Endothelial cell of umbilical vein (primary cell): ENCODE measurements at regions not wholly inside any gene's neighbourhood (a gene's known extent, or its start where the extent isn't known, plus 50 kb on each side); places are given as distances from the start of the nearest gene placed in this dataset.

Source experiments
- BruUV-seq: library from RNA; stranded (reverse); fragments of 400-500 nt; replicated peaks from 2 replicates; lab custom pipeline; 2021; lab: Mats Ljungman, UMichigan
- CTCF ChIA-PET: fragments of 300-600, 350-600 bp; sonication (Branson Sonifier 250); formaldehyde crosslinking; loops from one replicate; lab custom pipeline; 2021; ENCODE audit warnings: antibody characterized with exemption, inconsistent platforms; lab: Charles Lee
- POLR2A ChIA-PET: fragments of 300-600, 350-600 bp; sonication (Branson Sonifier 250); formaldehyde crosslinking; loops from one replicate; lab custom pipeline; 2021; ENCODE audit warnings: antibody characterized with exemption, inconsistent platforms; lab: Charles Lee
- DNase-seq: peaks from one replicate; pipeline ENCODE4 v3.0.0-alpha.2; 2011; ENCODE audit warnings: low read depth, low spot score
- FAIRE-seq: peaks from 2 replicates; lab custom pipeline; 2011; peaks lifted over from hg19 to GRCh38; lab: Jason Lieb, UNC
- H2AFZ ChIP-seq: 2 replicates; pipeline ENCODE4 v1.6.0; 2012; ENCODE audit warnings: low read depth, low read length, control low read depth, inconsistent platforms
- H3K27ac ChIP-seq: 2 replicates; pipeline ENCODE4 v1.5.1; 2011; ENCODE audit warnings: low read depth, mild to moderate bottlenecking, control low read depth, low read length, moderate library complexity; ENCODE audit not compliant: insufficient read depth
- H3K27me3 ChIP-seq, 2 experiments: 2 replicates each; pipeline versions ENCODE4 v1.6.0 to v1.6.1; 2011; ENCODE audit warnings: low read length in 2 of 2, mixed read lengths in 1 of 2; ENCODE audit not compliant: control insufficient read depth in 2 of 2, insufficient read depth in 2 of 2
- H3K36me3 ChIP-seq, 2 experiments: 2 replicates in 1 of 2; 3 replicates in 1 of 2; pipeline ENCODE4 v1.5.1; 2011; ENCODE audit warnings: low read length in 2 of 2, mild to moderate bottlenecking in 1 of 2, moderate library complexity in 1 of 2; ENCODE audit not compliant: control insufficient read depth in 2 of 2, insufficient read depth in 2 of 2; ENCODE audit errors: extremely low read depth in 1 of 2
- H3K4me1 ChIP-seq: 3 replicates; pipeline ENCODE4 v1.5.1; 2011; ENCODE audit warnings: mild to moderate bottlenecking, low read length; ENCODE audit not compliant: control insufficient read depth, insufficient read depth; ENCODE audit errors: extremely low read depth
- H3K4me2 ChIP-seq: 2 replicates; pipeline ENCODE4 v1.6.1; 2011; ENCODE audit warnings: low read length, control low read depth, mixed read lengths; ENCODE audit not compliant: insufficient read depth
- H3K4me3 ChIP-seq, 3 experiments: fragments of 200-600 bp in 1 of 3; sonication (generic), shearing (Covaris generic) in 1 of 3; replicated peaks in 1 of 3; 2 replicates each; pipeline ENCODE4 v1.5.1; 2011 to 2016; ENCODE audit warnings: control low read depth in 3 of 3, low read length in 3 of 3, mild to moderate bottlenecking in 2 of 3, inconsistent platforms in 1 of 3, low read depth in 1 of 3, moderate library complexity in 1 of 3; ENCODE audit not compliant: insufficient read depth in 1 of 3
- H3K79me2 ChIP-seq: 2 replicates; pipeline ENCODE4 v1.6.0; 2012; ENCODE audit warnings: low read length, inconsistent platforms; ENCODE audit not compliant: control insufficient read depth, insufficient read depth
- H3K9ac ChIP-seq: replicated peaks from 2 replicates; pipeline ENCODE3; 2011; ENCODE audit warnings: low read length, control low read depth; ENCODE audit not compliant: insufficient read depth; ENCODE audit errors: extremely low read depth
- H3K9me1 ChIP-seq: replicated peaks from 3 replicates; pipeline ENCODE4 v1.6.0; 2011; ENCODE audit warnings: mild to moderate bottlenecking, low read length; ENCODE audit not compliant: control insufficient read depth, insufficient read depth; ENCODE audit errors: extremely low read depth
- H3K9me3 ChIP-seq: replicated peaks from 2 replicates; pipeline ENCODE4 v1.5.1; 2012; ENCODE audit warnings: low read length, inconsistent platforms; ENCODE audit not compliant: control insufficient read depth, insufficient read depth
- H4K20me1 ChIP-seq: replicated peaks from 2 replicates; pipeline ENCODE3; 2011; ENCODE audit warnings: mild to moderate bottlenecking, low read length; ENCODE audit not compliant: control insufficient read depth, insufficient read depth; ENCODE audit errors: extremely low read depth
- CTCF ChIP-seq, 2 donors: IDR thresholded peaks; 1 replicate in 1 of 2; 2 replicates in 1 of 2; pipeline ENCODE4 v1.5.1; 2011; ENCODE audit warnings: low read length in 2 of 2, mild to moderate bottlenecking in 2 of 2, moderate library complexity in 2 of 2, control low read depth in 1 of 2, inconsistent platforms in 1 of 2, low read depth in 1 of 2; ENCODE audit not compliant: insufficient read depth in 1 of 2; ENCODE audit errors: extremely low read depth in 1 of 2
- EZH2 ChIP-seq: IDR thresholded peaks from 2 replicates; pipeline ENCODE4 v1.6.1; 2012; ENCODE audit warnings: borderline replicate concordance, low read depth, mild to moderate bottlenecking, moderate library complexity, low read length, inconsistent platforms; ENCODE audit not compliant: severe bottlenecking
- FOS ChIP-seq: IDR thresholded peaks from 2 replicates; pipeline ENCODE4 v1.6.1; 2011; ENCODE audit warnings: mild to moderate bottlenecking, low read length, moderate library complexity, borderline replicate concordance; ENCODE audit not compliant: insufficient read depth
- GATA2 ChIP-seq: IDR thresholded peaks from 2 replicates; pipeline ENCODE4 v1.7.0; 2011; ENCODE audit warnings: low read depth, mild to moderate bottlenecking, moderate library complexity, mixed read lengths, low read length; ENCODE audit not compliant: insufficient read length, insufficient read depth
- JUN ChIP-seq: IDR thresholded peaks from 2 replicates; pipeline ENCODE4 v1.6.1; 2011; ENCODE audit warnings: borderline replicate concordance, low read depth; ENCODE audit not compliant: insufficient read length, insufficient read depth
- MYC ChIP-seq: IDR thresholded peaks from one replicate; pipeline ENCODE4 v1.6.1; 2011; ENCODE audit warnings: mild to moderate bottlenecking, low read depth, low read length
- POLR2A ChIP-seq: IDR thresholded peaks from 2 replicates; pipeline ENCODE4 v1.6.1; 2012; ENCODE audit warnings: low read depth, mild to moderate bottlenecking, control low read depth, low read length
- POLR2AphosphoS5 ChIP-seq: IDR thresholded peaks from 2 replicates; pipeline ENCODE4 v1.6.1; 2012; ENCODE audit warnings: low read depth, mild to moderate bottlenecking, control low read depth, low read length, moderate library complexity; ENCODE audit not compliant: insufficient read depth
- dilution Hi-C: fragments of 300-500 bp; cut with MboI; formaldehyde crosslinking; loops from one replicate; pipeline ENCODE4 v1.15.0; 2019; ENCODE audit warnings: low sequenced_read_pairs; ENCODE audit not compliant: extremely low pct_ligation_motif_present
- intact Hi-C: fragments of 100-400 bp; cut with micrococcal nuclease; formaldehyde crosslinking; loops from one replicate; pipeline ENCODE4 v1.10.0; 2022
- TF ChIP-seq, protein P1 (sequence below): IDR thresholded peaks from 2 replicates; pipeline ENCODE4 v1.6.1; 2011; ENCODE audit not compliant: insufficient read depth, insufficient read length

DNA sequence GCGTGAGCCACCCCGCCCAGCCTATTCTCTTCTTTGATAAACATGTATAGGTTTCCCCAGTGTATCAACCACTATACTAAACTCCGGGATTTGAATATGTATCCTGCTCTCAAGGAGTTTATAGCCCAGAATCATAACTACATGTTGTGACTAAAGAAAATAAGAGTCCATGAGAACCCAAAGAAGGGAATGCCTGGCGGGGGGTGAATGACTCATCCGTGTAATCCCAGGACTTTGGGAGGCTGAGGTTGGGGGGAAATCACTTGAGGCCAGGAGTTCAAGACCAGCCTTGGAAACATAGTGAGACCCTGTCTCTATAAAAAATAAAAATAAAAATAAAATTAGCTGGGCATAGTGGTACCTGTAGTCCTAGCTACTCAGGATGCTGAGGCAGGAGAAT lies 57.2 kb downstream of the SIX6 start:
- TF ChIP-seq, protein P1, sequence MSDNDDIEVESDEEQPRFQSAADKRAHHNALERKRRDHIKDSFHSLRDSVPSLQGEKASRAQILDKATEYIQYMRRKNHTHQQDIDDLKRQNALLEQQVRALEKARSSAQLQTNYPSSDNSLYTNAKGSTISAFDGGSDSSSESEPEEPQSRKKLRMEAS = no peak
- TF ChIP-seq CTCF (IDR thresholded peaks at IDR 0.05; ENCODE audit: extremely low read depth in 1 of 2, insufficient read depth in 1 of 2, low read depth in 1 of 2, low read length in 2 of 2) (no peak), POLR2AphosphoS5 (no peak)
- Histone ChIP-seq H3K27ac (no peak overlapping the region), H3K27me3 (peaks cover 2 to 6% of the 10 kb centered on the region in 2 experiments), H3K4me3 (no peak overlapping the region), H2AFZ (no peak overlapping the region), H4K20me1 (no peaks in the 10 kb centered on the region), H3K4me2 (no peak overlapping the region), H3K9me1 (no peaks in the 10 kb centered on the region), H3K79me2 (no peaks in the 10 kb centered on the region), H3K9ac (no peak overlapping the region), H3K36me3 (no peaks in the 10 kb centered on the region), H3K9me3 (no peaks in the 10 kb centered on the region), H3K4me1 (no peaks in the 10 kb centered on the region)
- ChIA-PET POLR2A (no interaction called here), CTCF (interaction anchor here (1.8 kb wide), 1 partner anchor 687 kb away, joined by 5 read pairs; no protein-coding TSS in a partner anchor)
- dilution Hi-C loops (no loop called here), intact Hi-C loops (no loop called here)
- DNase-seq (no peak), FAIRE-seq (no peak)
- no TSS peak for BruUV-seq

DNA sequence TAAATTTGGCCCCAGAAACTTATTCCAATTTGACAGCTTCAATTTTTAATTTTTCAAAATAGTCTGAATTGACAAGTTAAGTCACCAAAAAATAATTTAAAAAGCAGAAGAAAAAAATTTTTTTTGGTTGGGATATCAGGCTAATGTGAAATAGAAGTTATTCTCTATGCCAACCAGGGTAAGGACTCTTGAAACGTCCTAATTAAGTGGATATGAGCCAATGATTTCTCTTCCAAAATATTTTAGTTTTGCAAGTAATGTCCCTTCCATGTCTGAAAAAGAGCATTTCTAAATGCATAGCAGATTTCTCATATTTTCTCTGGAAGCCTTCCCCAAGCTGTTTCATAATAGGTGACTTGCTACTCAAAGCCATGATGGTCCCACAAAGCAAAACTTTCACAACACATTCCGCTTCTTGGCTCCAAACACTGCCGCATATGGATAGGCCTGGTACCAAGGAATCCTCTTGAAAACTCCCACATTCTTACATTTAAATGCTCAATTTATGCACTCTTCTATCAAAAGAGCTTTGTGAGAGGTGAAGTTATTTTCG lies 65.1 kb downstream of the SIX6 start:
- no peaks in the 10 kb centered on the region for H3K36me3 ChIP-seq
- no peak overlapping the region for H3K27ac ChIP-seq
- H3K9me3 ChIP-seq = no peaks in the 10 kb centered on the region
- POLR2A ChIA-PET = no interaction called here
- dilution Hi-C loops (no loop called here), intact Hi-C loops (no loop called here)
- H3K79me2 ChIP-seq = no peaks in the 10 kb centered on the region
- no peak overlapping the region for H3K4me3 ChIP-seq
- peaks cover 5 to 8% of the 10 kb centered on the region in 2 experiments for H3K27me3 ChIP-seq
- H3K9ac ChIP-seq = no peak overlapping the region
- no peak overlapping the region for H2AFZ ChIP-seq
- DNase-seq (no peak), FAIRE-seq (no peak)
- CTCF ChIA-PET = no interaction called here
- TF ChIP-seq MYC (no peak), EZH2 (no peak), GATA2 (no peak), POLR2A (no peak), POLR2AphosphoS5 (no peak), FOS (no peak), CTCF (IDR thresholded peaks at IDR 0.05; ENCODE audit: extremely low read depth in 1 of 2, insufficient read depth in 1 of 2, low read depth in 1 of 2, low read length in 2 of 2) (no peak), JUN (no peak)
- TF ChIP-seq, protein P1 = no peak
- no peaks in the 10 kb centered on the region for H3K4me1 ChIP-seq
- no peaks in the 10 kb centered on the region for H3K9me1 ChIP-seq
- no peak overlapping the region for H3K4me2 ChIP-seq
- BruUV-seq = no TSS peak
- no peaks in the 10 kb centered on the region for H4K20me1 ChIP-seq
